NCI-H1436 (cell line): ENCODE measurements at regions not wholly inside any gene's neighbourhood (a gene's known extent, or its start where the extent isn't known, plus 50 kb on each side); places are given as distances from the start of the nearest gene placed in this dataset.
A peak's percentile ranks its signal among the peaks of the same experiment; 100 is the strongest.

ENCODE experiments used
- DNase-seq: peaks from one replicate; lab custom pipeline; 2025; lab: John Stamatoyannopoulos, UW

GRCh38 chr9:89999534-90000370, 394.9 kb downstream of the GADD45G start:
- DNase-seq: peak; percentile 57

- DNase-seq: no peak
These were observed 396.1 kb downstream of the GADD45G start for GRCh38 chr9:90000925-90001324.

- DNase-seq: no peak
These were observed 396.9 kb downstream of the GADD45G start for GRCh38 chr9:90001747-90002146.

DNA sequence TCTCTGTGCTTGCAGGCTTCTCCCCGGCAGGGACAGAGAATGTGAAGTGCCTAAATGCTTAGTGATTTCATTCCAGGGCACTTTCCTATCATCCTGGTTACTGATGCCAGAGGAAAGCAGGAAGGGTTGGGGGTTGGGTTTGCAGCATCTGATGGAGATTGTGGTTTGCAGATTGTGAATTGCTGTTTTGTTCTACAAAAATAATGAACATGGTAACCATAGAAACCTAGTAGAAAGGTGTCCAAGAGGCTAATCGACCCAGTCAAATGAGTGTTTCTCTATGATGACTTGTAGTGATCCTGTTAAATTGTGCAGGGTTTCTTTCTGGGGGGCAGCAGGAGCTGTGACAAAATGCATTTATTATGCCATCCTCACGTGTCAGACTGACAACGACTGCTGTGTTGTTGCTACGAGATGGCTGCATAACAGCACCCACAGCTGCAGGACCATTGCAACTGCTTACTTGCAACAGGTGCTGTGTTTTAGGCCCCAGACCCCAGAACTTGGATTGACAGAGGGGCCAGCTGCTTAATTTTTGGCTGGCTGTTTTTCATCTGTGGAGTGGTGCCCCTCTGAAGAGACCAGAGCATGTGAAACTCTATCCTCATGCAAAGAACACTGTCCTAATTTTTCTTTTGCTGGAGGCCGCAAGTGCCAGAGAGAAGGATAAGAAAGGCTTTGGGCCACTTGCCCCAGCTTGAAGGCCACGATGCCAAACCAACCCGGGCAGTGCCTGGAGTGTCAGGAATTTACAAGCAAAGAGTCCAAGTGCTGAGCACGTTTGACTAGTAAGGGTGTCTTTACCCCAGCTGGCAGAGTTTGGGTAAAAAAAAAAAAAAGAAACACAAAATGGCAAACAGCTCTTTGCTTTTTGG, 397.8 kb downstream of the GADD45G start:
- DNase-seq: no peak

GRCh38 chr9:90005388-90005787, 400.6 kb downstream of the GADD45G start:
- DNase-seq: no peak

DNA sequence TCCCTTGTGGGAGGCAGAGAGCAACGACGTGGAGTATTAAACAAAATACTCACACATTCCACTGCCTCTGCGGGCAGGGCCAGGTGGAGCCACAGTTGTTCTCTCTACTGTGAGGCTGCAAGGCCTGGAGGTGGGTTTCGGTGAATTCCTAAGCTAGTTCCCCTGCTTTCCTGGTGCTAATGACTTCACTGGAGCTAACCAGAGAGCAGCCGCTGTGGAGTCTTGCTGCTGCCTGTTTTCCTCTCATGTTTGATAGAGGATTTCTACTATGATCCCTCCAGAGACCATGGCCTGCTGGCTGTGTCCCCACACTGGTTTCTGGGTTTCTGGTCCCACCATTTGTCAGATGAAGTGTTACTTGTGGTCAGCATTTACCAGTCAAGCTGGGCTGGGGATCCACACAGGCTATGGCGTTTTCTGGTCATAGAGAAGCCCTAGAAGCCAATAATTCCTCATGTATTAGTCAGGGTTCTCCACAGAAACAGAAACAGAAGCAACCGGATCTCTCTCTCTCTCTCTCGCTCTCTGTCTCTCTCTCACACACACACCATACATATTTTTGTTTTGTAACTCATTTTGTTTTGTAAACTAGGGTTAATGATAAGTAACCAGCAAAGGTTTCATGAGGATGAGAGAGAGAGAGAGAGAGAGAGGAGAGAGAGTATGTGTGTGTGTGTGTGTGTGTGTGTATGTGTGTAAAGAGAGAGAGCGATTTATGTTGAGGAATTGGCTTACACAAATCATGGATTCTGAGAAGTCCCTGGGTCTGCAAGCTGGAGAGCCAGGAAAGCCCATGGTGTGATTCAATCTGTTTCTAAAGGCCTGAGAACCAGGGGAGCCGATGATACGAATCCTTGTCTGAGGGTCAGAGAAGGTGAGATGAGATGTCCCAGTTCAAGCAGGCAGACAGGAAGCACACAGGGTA, 403.0 kb downstream of the GADD45G start:
- DNase-seq: no peak

- DNase-seq: no peak
These were observed 404.6 kb downstream of the GADD45G start for GRCh38 chr9:90009447-90009846.

- DNase-seq: no peak
These were observed 406.0 kb downstream of the GADD45G start for GRCh38 chr9:90010793-90011192.

- no peak for DNase-seq
These were observed 408.1 kb downstream of the GADD45G start for GRCh38 chr9:90012949-90013348.

- no peak for DNase-seq
These were observed 409.0 kb downstream of the GADD45G start for GRCh38 chr9:90013778-90014177.

GRCh38 chr9:90014421-90014820, 409.6 kb downstream of the GADD45G start:
- DNase-seq: no peak

- DNase-seq: no peak
These were observed 411.5 kb downstream of the GADD45G start for GRCh38 chr9:90016272-90016671.

DNA sequence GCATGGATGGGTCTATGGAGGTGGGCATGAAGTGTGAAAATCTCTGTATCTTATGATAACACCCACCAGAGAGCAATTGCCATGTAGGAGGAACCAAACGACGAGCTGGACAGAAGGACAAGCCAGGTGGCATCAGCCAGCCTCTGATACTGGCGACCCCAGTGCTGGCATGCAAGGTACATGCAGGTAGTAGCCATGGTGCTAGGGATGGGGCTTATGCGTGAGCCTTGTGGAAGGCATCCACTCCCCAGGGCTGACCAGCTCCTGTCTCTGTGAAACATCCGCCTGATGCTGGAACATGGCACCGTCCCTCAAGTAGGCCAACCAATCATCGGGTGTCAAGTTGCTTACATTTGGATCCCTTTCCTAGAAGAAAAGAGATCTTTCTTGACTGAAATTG, 412.9 kb downstream of the GADD45G start:
- no peak for DNase-seq

DNA sequence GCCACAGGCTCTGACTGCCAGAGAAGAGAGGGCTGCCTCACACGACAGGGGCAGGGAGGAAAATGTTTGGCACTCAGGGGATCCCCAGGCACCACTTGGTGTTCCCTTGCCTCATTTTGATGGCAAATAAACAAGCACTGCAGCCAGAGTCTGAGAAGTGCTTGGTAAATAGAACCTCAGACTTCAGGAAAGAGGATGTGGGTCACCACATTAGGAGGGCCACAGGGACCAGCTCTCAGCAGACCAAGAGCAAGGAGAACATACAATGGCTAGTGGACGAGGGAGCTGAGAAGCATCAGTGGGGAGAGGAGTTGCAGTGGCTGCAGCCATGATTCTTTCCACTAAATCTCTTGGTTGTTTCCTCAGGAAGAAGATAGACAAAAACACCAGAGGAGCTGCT, 413.9 kb downstream of the GADD45G start:
- DNase-seq: peak; percentile 42

GRCh38 chr9:90019626-90020025, 414.8 kb downstream of the GADD45G start:
- DNase-seq: no peak

DNA sequence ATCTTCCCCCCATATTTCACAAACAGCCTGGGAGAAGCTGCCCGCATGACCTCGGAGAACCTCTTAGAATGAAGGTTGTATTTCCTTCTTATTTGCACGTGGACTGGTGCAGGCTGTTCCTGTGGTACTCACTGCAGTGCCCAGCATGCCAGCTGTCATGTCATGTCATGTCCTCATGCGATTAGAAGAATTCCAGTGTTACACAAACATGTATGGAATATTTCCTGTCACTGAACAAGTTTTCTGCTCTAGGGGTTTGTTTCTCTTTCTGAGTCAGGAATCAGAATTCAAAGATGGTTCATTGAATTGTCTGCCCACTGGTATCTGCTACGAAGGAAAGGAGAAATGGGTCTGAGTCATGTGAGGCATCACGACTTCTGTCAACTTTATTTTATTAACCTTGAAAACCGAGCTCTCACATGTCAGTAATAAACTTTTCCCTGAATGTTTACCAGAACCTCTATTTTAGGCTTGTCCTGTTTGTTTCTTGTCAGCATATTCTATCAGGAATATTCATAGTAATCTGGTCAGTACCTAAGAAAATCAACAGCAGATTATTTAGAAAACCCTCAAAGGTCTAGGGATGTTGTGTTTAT, 415.6 kb downstream of the GADD45G start:
- no peak for DNase-seq

- DNase-seq: no peak
These were observed 416.5 kb downstream of the GADD45G start for GRCh38 chr9:90021216-90021906.

GRCh38 chr9:90022474-90022873, 417.7 kb downstream of the GADD45G start:
- DNase-seq: no peak

DNA sequence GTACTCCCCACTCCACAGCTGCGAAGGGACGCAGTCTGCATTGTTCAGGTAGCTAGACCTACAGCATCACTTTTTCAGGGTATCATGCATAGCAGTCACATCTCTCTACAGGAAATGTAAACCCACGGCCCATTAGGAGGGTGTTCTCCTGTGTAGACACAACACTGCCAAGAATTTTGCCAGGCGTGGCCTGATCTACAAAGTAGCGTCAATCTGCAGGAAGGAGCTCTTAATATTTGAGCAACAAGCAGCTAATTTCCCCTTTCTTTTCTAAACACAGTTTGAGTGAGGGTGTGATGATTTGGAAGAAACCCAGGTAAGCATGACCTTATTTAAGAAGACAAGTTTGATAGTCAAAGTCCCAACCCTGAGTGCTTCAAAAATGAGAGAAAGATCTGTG, 419.0 kb downstream of the GADD45G start:
- DNase-seq: no peak

- DNase-seq: no peak
These were observed 419.6 kb downstream of the GADD45G start for GRCh38 chr9:90024409-90024808.

GRCh38 chr9:90024823-90025222, 420.0 kb downstream of the GADD45G start:
- no peak for DNase-seq
